ENCODE measurements at regions not wholly inside any gene's neighbourhood (a gene's known extent, or its start where the extent isn't known, plus 50 kb on each side); places are given as distances from the start of the nearest gene placed in this dataset.

DNA sequence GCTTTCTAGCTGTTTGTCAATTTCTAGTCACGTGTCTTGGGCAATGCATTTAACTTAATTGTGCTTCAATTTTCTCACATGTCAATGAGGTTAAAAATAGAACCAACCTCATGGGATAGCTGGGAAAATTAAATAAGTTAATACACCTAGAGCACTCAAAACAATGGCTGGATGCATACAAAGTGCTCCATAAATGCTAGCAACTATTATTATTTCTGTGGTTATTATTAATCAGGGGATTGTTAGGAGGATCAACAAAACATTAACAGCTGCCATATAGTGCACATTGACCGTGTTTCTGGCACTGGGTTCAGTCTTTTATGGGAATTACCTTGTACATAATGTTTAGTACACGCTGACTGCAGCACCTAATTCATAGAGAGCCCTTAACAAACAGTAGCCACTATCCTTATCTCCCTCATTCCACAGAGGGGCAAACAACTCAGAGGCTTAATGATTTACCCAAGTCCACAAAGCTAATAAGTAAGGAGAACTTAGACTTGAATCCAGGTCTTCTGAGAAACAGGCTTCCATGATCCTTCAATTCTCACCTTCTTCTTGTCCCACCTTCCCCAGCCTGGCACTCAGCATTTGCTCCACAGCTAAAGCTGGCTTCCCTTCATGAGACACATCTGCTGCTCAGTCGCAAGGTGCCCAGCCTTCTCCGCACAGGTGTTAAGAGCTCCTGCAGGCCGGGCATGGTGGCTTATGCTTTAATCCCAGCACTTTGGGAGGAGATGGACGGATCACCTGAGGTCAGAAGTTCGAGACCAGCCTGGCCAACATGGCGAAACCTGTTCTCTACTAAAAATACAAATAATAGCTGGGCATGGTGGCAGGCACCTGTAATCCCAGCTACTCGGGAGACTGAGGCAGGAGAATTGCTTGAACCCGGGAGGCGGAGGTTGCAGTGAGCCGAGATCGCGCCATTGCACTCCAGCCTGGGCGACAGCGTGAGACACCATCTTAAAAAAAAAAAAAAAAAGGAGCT lies 137.4 kb upstream of the ABCA1 start:
- no peak overlapping the region for H3K27ac Mint-ChIP-seq
- no peak for DNase-seq
- peaks cover 12% of the 10 kb centered on the region for H3K27me3 Mint-ChIP-seq

GRCh38 chr9:105066275-105066865 lies 138.4 kb upstream of the ABCA1 start:
- no peak for DNase-seq
- no peaks in the 10 kb centered on the region for H3K36me3 Mint-ChIP-seq
- no peak overlapping the region for H3K4me3 Mint-ChIP-seq
- H3K27me3 Mint-ChIP-seq, result peaks cover 8% of the 10 kb centered on the region
- H3K4me1 Mint-ChIP-seq, result peaks cover 10% of the 10 kb centered on the region
- H3K27ac Mint-ChIP-seq, result no peak overlapping the region
- H3K9me3 Mint-ChIP-seq, result no peaks in the 10 kb centered on the region

More for the DNA sequence above, 137.4 kb upstream of the ABCA1 start:
- Mint-ChIP-seq H3K4me3 (no peak overlapping the region), H3K9me3 (no peaks in the 10 kb centered on the region), H3K36me3 (no peaks in the 10 kb centered on the region), H3K4me1 (peaks cover 10% of the 10 kb centered on the region)

DNA sequence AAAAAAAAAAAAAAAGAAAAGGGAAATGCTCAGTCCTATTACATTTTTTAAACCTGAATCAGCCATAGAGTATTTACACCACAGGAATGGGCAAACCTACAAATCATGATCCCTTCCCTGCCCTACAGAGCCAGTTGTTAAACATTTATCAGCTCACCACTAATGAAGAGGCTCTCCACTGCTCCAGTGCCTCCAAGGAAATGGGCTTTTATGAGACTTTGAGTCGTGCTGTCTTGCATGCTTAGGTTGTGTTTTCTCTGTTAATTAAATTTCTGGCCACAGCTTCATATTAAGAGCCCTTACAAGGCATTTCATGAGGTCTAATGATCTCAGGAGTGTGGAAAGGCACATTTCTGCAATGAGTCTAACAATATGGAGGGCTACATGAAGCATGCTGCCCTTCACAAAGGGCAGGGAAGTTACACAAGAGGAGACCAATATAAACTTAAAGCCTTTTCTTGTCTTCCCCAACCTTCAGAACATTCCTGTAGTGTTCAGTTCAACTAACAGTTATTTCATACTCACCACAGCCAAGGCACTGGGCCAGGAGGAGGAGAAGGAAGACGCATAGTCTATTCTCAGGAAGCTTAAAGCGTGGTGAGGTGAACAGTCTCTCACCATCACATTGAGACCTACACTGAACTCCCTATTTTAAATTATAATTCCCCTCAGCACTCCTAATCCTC lies 140.1 kb upstream of the ABCA1 start:
- peaks cover 10% of the 10 kb centered on the region for H3K4me1 Mint-ChIP-seq
- no peak for DNase-seq
- H3K4me3 Mint-ChIP-seq, result no peak overlapping the region
- H3K36me3 Mint-ChIP-seq, result no peaks in the 10 kb centered on the region
- H3K27ac Mint-ChIP-seq, result no peak overlapping the region
- H3K9me3 Mint-ChIP-seq, result no peaks in the 10 kb centered on the region
- H3K27me3 Mint-ChIP-seq, result peaks cover 4% of the 10 kb centered on the region

DNA sequence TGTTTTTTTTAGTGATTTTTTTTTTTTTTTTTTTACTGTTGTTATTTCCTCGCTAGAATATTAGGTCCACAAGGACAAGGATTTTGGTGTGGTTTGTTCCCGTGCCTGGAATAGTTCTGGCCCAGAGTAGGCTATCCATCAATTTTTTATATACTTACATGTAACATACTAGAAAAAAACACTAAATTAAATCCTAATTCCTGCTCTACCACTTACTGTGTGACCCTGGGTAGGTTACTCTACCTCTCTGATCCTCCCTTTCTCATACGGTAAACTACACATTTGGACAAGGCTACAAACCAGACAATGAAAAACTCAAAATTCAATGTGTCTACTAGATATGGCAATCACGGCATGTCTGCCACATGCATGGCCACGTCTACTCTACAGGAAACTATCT lies 141.3 kb upstream of the ABCA1 start:
- no peak overlapping the region for H3K4me3 Mint-ChIP-seq
- no peaks in the 10 kb centered on the region for H3K27me3 Mint-ChIP-seq
- H3K9me3 Mint-ChIP-seq, result no peaks in the 10 kb centered on the region
- H3K4me1 Mint-ChIP-seq, result peaks cover 3% of the 10 kb centered on the region
- no peak for DNase-seq
- H3K36me3 Mint-ChIP-seq, result no peaks in the 10 kb centered on the region
- no peak overlapping the region for H3K27ac Mint-ChIP-seq

DNA sequence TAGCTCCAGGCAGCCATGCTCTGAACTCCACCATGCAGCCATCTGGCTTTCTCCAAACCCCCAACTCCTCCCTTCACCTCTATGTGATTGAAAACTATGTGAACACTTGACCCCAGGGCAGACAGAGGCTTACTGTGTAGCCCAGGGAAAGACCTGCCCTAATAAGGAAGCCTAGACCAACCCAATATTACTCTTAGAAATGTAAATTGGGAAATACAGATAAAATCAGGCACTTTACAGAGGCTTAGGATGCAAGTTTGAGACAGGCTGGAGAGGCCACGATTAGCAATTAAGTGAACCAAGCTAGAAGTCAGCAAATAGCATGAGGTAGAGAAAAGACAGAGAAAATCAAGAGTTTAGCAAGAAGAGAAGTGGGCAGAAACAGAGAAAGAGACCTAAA lies 141.7 kb upstream of the ABCA1 start:
- Mint-ChIP-seq H3K27me3 (no peaks in the 10 kb centered on the region), H3K4me1 (peaks cover 3% of the 10 kb centered on the region), H3K27ac (no peak overlapping the region), H3K36me3 (no peaks in the 10 kb centered on the region), H3K4me3 (no peak overlapping the region), H3K9me3 (no peaks in the 10 kb centered on the region)
- DNase-seq, result no peak

GRCh38 chr9:105070176-105070575 lies 142.2 kb upstream of the ABCA1 start:
- H3K36me3 Mint-ChIP-seq, result no peaks in the 10 kb centered on the region
- DNase-seq, result no peak
- peaks cover 3% of the 10 kb centered on the region for H3K4me1 Mint-ChIP-seq
- H3K4me3 Mint-ChIP-seq, result no peak overlapping the region
- no peaks in the 10 kb centered on the region for H3K9me3 Mint-ChIP-seq
- no peak overlapping the region for H3K27ac Mint-ChIP-seq
- H3K27me3 Mint-ChIP-seq, result no peaks in the 10 kb centered on the region

GRCh38 chr9:105072476-105072875 lies 144.5 kb upstream of the ABCA1 start:
- Mint-ChIP-seq H3K27me3 (no peaks in the 10 kb centered on the region), H3K4me1 (no peaks in the 10 kb centered on the region), H3K27ac (no peak overlapping the region), H3K4me3 (no peak overlapping the region), H3K9me3 (no peaks in the 10 kb centered on the region), H3K36me3 (no peaks in the 10 kb centered on the region)
- DNase-seq, result no peak

- Mint-ChIP-seq H3K4me3 (no peak overlapping the region), H3K4me1 (no peaks in the 10 kb centered on the region), H3K27ac (no peak overlapping the region), H3K36me3 (no peaks in the 10 kb centered on the region), H3K27me3 (no peaks in the 10 kb centered on the region), H3K9me3 (no peaks in the 10 kb centered on the region)
- DNase-seq, result no peak
Measured at GRCh38 chr9:105073147-105073546, 145.2 kb upstream of the ABCA1 start.

DNA sequence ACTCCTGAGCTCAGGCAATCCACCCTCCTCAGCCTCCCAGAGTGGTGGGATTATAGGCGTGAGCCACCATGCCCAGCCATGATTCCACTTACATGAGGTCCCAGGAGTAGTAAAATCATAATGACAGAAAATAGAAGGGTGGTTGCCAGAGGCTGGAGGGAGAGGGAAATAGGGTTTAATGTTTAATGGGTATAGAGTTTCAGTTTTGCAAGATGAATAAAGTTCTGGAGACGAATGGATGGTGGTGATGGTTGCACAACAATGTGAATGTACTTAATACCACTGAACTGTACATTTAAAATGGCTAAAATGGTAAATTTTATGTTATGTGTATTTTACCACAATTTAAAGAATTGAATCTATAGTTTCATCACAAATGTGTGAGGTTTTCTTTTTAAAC lies 146.5 kb upstream of the ABCA1 start:
- no peaks in the 10 kb centered on the region for H3K9me3 Mint-ChIP-seq
- H3K36me3 Mint-ChIP-seq, result no peaks in the 10 kb centered on the region
- H3K4me3 Mint-ChIP-seq, result no peak overlapping the region
- H3K4me1 Mint-ChIP-seq, result no peaks in the 10 kb centered on the region
- no peak overlapping the region for H3K27ac Mint-ChIP-seq
- H3K27me3 Mint-ChIP-seq, result no peaks in the 10 kb centered on the region
- DNase-seq, result no peak

- no peaks in the 10 kb centered on the region for H3K27me3 Mint-ChIP-seq
- no peak for DNase-seq
- no peak overlapping the region for H3K4me3 Mint-ChIP-seq
- H3K36me3 Mint-ChIP-seq, result no peaks in the 10 kb centered on the region
- no peaks in the 10 kb centered on the region for H3K9me3 Mint-ChIP-seq
- no peaks in the 10 kb centered on the region for H3K4me1 Mint-ChIP-seq
- H3K27ac Mint-ChIP-seq, result no peak overlapping the region
Measured at GRCh38 chr9:105076729-105077128, 148.8 kb upstream of the ABCA1 start.

DNA sequence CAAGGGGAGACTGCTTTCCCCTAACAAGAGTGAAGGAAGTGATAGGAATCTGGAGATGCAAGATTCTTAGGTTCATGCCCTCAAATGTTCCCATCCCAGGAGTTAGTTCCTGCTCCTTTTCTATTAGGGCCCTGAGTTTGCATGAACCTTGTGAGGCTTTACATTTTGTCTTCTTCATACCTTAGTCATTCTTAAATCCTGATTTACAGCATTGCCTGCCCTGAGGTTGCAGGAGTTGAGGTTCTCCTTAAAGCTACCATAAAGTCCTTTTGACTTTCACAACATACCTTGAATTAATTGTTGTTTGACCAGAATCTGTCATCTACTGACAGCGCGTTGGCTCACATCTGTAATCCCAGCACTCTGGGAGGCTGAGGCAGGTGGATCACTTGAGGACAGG lies 151.5 kb upstream of the ABCA1 start:
- no peak overlapping the region for H3K27ac Mint-ChIP-seq
- H3K36me3 Mint-ChIP-seq, result no peaks in the 10 kb centered on the region
- no peak for DNase-seq
- no peaks in the 10 kb centered on the region for H3K9me3 Mint-ChIP-seq
- no peaks in the 10 kb centered on the region for H3K4me1 Mint-ChIP-seq
- no peak overlapping the region for H3K4me3 Mint-ChIP-seq
- H3K27me3 Mint-ChIP-seq, result no peaks in the 10 kb centered on the region

DNA sequence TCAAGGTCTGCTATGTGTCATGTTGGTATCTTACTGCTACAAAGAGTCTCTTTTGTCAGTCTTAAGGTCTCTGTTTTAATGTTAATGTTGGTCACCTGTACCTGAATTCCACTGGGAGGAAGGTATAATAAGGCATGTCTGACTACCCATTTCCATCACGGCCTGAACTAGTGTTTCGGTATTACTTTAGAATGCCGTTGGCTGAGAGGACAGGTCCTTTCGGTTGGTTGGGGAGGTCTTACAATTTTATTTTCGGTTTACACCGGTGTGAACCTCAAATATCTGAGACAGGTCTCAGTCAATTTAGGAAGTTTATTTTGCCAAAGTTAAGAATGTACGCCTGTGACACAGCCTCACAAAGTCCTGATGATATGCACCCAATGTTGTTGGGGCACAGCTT lies 154.9 kb upstream of the ABCA1 start:
- no peak overlapping the region for H3K4me3 Mint-ChIP-seq
- H3K9me3 Mint-ChIP-seq, result no peaks in the 10 kb centered on the region
- H3K4me1 Mint-ChIP-seq, result no peaks in the 10 kb centered on the region
- no peaks in the 10 kb centered on the region for H3K36me3 Mint-ChIP-seq
- H3K27me3 Mint-ChIP-seq, result no peaks in the 10 kb centered on the region
- no peak overlapping the region for H3K27ac Mint-ChIP-seq
- DNase-seq, result no peak

DNA sequence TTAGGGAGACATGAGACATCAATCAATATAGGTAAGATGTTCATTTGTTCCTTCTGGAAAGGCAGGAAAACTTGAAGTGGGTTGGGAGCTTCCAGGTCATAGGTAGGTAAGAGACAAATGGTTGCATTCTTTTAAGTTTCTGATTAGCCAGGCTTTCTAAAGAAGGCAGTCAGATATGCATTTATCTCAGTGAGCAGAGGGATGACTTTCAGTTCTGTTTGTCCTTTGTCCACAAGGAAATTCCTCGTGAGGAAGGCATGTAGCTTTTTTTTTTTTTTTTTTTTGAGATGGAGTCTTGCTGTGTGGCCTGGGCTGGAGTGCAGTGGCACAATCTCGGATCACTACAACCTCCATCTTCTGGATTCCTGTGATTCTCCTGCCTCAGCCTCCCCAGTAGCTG lies 155.3 kb upstream of the ABCA1 start:
- no peak for DNase-seq
- no peak overlapping the region for H3K4me3 Mint-ChIP-seq
- no peaks in the 10 kb centered on the region for H3K36me3 Mint-ChIP-seq
- H3K27ac Mint-ChIP-seq, result no peak overlapping the region
- no peaks in the 10 kb centered on the region for H3K9me3 Mint-ChIP-seq
- no peaks in the 10 kb centered on the region for H3K4me1 Mint-ChIP-seq
- H3K27me3 Mint-ChIP-seq, result no peaks in the 10 kb centered on the region

DNA sequence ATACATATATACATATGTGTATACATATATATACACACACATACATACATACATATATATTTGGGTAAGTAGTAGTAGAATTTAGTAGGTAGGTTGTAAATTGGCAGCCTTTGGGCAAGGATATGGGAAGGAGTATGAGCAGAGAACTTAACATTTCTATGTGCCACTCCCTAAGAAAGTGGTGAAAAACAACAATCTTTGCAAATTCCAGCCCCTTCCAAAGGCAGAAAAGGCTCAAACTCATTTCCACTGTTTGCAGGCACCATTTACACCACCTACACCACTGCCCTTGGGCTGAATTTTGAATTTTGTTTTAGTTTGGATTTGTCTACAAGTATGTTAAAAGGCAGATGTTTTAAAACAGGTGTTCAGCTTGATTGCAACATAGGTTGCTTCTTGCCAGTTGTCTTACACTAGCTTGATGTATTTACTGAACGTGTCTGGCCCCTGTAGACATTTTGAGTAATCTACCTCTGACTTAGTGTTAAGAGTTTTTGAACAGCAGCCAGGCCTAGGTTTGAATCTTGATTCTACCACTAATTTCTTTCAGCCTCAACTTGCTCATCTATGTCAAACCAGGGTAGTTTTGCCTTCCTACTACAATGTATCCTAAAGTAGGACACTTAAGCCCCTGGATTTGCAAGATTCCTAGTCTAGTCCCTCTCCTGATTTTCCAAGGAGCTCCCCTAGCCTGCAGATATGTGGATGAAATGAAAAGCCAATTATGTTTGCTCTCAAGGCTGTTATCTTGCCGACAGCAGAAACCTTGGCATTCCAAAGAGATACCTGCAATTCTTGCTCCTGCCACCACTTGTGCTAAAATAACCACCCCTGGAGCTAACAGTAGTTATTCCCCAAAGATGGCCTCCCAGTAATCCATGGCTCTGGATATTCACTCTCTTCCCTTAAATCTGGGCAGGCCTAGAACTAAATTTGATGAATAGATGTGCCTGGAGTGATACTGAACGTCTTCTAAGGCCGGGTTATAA lies 156.2 kb upstream of the SLC44A1 start:
- DNase-seq, result no peak
- H3K27me3 Mint-ChIP-seq, result no peaks in the 10 kb centered on the region
- no peaks in the 10 kb centered on the region for H3K36me3 Mint-ChIP-seq
- no peaks in the 10 kb centered on the region for H3K9me3 Mint-ChIP-seq
- H3K27ac Mint-ChIP-seq, result no peak overlapping the region
- no peaks in the 10 kb centered on the region for H3K4me1 Mint-ChIP-seq
- no peak overlapping the region for H3K4me3 Mint-ChIP-seq

Data from activated naive CD8-positive, alpha-beta T cell treated with anti-CD3 and anti-CD28 coated beads for 36 hours (primary cell).